ENCODE measurements at regions not wholly inside any gene's neighbourhood (a gene's known extent, or its start where the extent isn't known, plus 50 kb on each side); places are given as distances from the start of the nearest gene placed in this dataset.

- no peak for DNase-seq (ENCODE audit: low read depth)
- no peak for TF ChIP-seq CTCF (IDR thresholded peaks at IDR 0.05; ENCODE audit: low read depth, low read length, missing control alignments)
- no peak overlapping the region for H3K4me3 ChIP-seq (ENCODE audit: low read depth, low read length)
These were observed 144.5 kb downstream of the ACKR3 start for GRCh38 chr2:236714080-236714479.

GRCh38 chr2:236715077-236715476, 145.5 kb downstream of the ACKR3 start:
- TF ChIP-seq CTCF (IDR thresholded peaks at IDR 0.05; ENCODE audit: low read depth, low read length, missing control alignments): no peak
- no peak for DNase-seq (ENCODE audit: low read depth)
- no peak overlapping the region for H3K4me3 ChIP-seq (ENCODE audit: low read depth, low read length)

GRCh38 chr2:236715491-236715961, 145.9 kb downstream of the ACKR3 start:
- TF ChIP-seq CTCF (IDR thresholded peaks at IDR 0.05; ENCODE audit: low read depth, low read length, missing control alignments): no peak
- no peak for DNase-seq (ENCODE audit: low read depth)
- no peak overlapping the region for H3K4me3 ChIP-seq (ENCODE audit: low read depth, low read length)

GRCh38 chr2:236717120-236717519, 147.5 kb downstream of the ACKR3 start:
- H3K4me3 ChIP-seq (ENCODE audit: low read depth, low read length): no peak overlapping the region
- no peak for TF ChIP-seq CTCF (IDR thresholded peaks at IDR 0.05; ENCODE audit: low read depth, low read length, missing control alignments)
- DNase-seq (ENCODE audit: low read depth): no peak

GRCh38 chr2:236717729-236718128, 148.1 kb downstream of the ACKR3 start:
- no peak overlapping the region for H3K4me3 ChIP-seq (ENCODE audit: low read depth, low read length)
- TF ChIP-seq CTCF (IDR thresholded peaks at IDR 0.05; ENCODE audit: low read depth, low read length, missing control alignments): no peak
- no peak for DNase-seq (ENCODE audit: low read depth)

- no peak for DNase-seq (ENCODE audit: low read depth)
- H3K4me3 ChIP-seq (ENCODE audit: low read depth, low read length): no peak overlapping the region
- TF ChIP-seq CTCF (IDR thresholded peaks at IDR 0.05; ENCODE audit: low read depth, low read length, missing control alignments): no peak
These were observed 148.8 kb downstream of the ACKR3 start for GRCh38 chr2:236718207-236718992.

GRCh38 chr2:236719192-236719635, 149.6 kb downstream of the ACKR3 start:
- no peak for TF ChIP-seq CTCF (IDR thresholded peaks at IDR 0.05; ENCODE audit: low read depth, low read length, missing control alignments)
- H3K4me3 ChIP-seq (ENCODE audit: low read depth, low read length): no peak overlapping the region
- no peak for DNase-seq (ENCODE audit: low read depth)

Data from GM12864 (cell line).